ENCODE measurements at regions not wholly inside any gene's neighbourhood (a gene's known extent, or its start where the extent isn't known, plus 50 kb on each side); places are given as distances from the start of the nearest gene placed in this dataset.

- DNase-seq (ENCODE audit: low spot score) = no peak
Measured at GRCh38 chr13:105785436-105785835, 750.0 kb downstream of the EFNB2 start.

- no peak for DNase-seq (ENCODE audit: low spot score)
Measured at GRCh38 chr13:105783261-105783660, 752.2 kb downstream of the EFNB2 start.

- DNase-seq (ENCODE audit: low spot score) = no peak
Measured at GRCh38 chr13:105778196-105778595, 757.3 kb downstream of the EFNB2 start.

GRCh38 chr13:105774739-105775460 is 760.6 kb downstream of the EFNB2 start:
- no peak for DNase-seq (ENCODE audit: low spot score)

- DNase-seq (ENCODE audit: low spot score) = no peak
Measured at GRCh38 chr13:105773863-105774538, 761.5 kb downstream of the EFNB2 start.

GRCh38 chr13:105773241-105773640 is 762.2 kb downstream of the EFNB2 start:
- no peak for DNase-seq (ENCODE audit: low spot score)

GRCh38 chr13:105764486-105764885 is 771.0 kb downstream of the EFNB2 start:
- no peak for DNase-seq (ENCODE audit: low spot score)

- no peak for DNase-seq (ENCODE audit: low spot score)
Measured at GRCh38 chr13:105763851-105764250, 771.6 kb downstream of the EFNB2 start.

GRCh38 chr13:105762096-105762495 is 773.4 kb downstream of the EFNB2 start:
- no peak for DNase-seq (ENCODE audit: low spot score)

GRCh38 chr13:105758918-105759860 is 776.3 kb downstream of the EFNB2 start:
- no peak for DNase-seq (ENCODE audit: low spot score)

- no peak for DNase-seq (ENCODE audit: low spot score)
Measured at GRCh38 chr13:105740739-105741138, 794.7 kb downstream of the EFNB2 start.

- no peak for DNase-seq (ENCODE audit: low spot score)
Measured at GRCh38 chr13:105737688-105738087, 797.8 kb downstream of the EFNB2 start.

GRCh38 chr13:105735281-105735680 is 800.2 kb downstream of the EFNB2 start:
- no peak for DNase-seq (ENCODE audit: low spot score)

- DNase-seq (ENCODE audit: low spot score) = no peak
Measured at GRCh38 chr13:105732806-105733529, 802.5 kb downstream of the EFNB2 start.

GRCh38 chr13:105725887-105726286 is 809.6 kb downstream of the EFNB2 start:
- DNase-seq (ENCODE audit: low spot score) = no peak

- DNase-seq (ENCODE audit: low spot score) = no peak
Measured at GRCh38 chr13:105721016-105721415, 814.4 kb downstream of the EFNB2 start.

GRCh38 chr13:105719859-105720258 is 815.6 kb downstream of the EFNB2 start:
- DNase-seq (ENCODE audit: low spot score) = no peak

GRCh38 chr13:105709181-105709580 is 826.3 kb downstream of the EFNB2 start:
- DNase-seq (ENCODE audit: low spot score) = no peak

- no peak for DNase-seq (ENCODE audit: low spot score)
Measured at GRCh38 chr13:105703843-105704242, 831.6 kb downstream of the EFNB2 start.

GRCh38 chr13:105702441-105702840 is 833.0 kb downstream of the EFNB2 start:
- no peak for DNase-seq (ENCODE audit: low spot score)

GRCh38 chr13:105692769-105693168 is 842.7 kb downstream of the EFNB2 start:
- no peak for DNase-seq (ENCODE audit: low spot score)

GRCh38 chr13:105684216-105684615 is 851.2 kb downstream of the EFNB2 start:
- DNase-seq (ENCODE audit: low spot score) = no peak

Measured in hematopoietic multipotent progenitor cell treated with erythropoietin and hydrocortisone succinate and interleukin-3 and kit ligand, for 17 days (in vitro differentiated cells).